ENCODE measurements at regions not wholly inside any gene's neighbourhood (a gene's known extent, or its start where the extent isn't known, plus 50 kb on each side); places are given as distances from the start of the nearest gene placed in this dataset.
"Not testable (repeated sequence)": the region's sequence is repeated elsewhere in the genome, so short reads cannot be mapped to it uniquely, and the experiment has no call there.

DNA sequence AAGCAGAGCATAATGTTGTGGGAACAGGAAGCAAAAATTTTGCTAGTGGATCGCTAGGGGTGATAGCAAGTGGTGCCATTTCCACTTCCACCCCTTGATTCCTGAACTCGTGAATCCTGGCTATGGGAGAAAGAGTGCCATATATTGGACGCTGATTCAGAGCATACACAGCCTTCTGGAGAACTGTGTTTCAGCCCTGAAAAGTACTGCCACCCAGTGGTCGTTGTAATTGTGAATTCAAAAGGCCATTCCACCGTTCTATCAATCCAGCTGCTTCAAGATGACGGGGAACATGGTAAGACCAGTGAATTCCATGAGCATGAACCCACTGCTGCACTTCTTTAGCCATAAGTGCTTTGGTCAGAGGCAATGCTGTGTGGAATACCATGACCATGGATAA, 1559.4 kb downstream of the PCDH19 start:
- DNase-seq (ENCODE audit: low read depth in 6 of 9, low spot score in 9 of 9); H3K4me3 ChIP-seq (ENCODE audit: low read length in 2 of 2); H3K9me3 ChIP-seq (ENCODE audit: control insufficient read depth in 2 of 2, insufficient read depth in 1 of 2, low read length in 1 of 2); H3K27me3 ChIP-seq (ENCODE audit: control insufficient read depth in 2 of 2, insufficient read depth in 1 of 2, low read length in 1 of 2); H3K36me3 ChIP-seq (ENCODE audit: control insufficient read depth in 2 of 2, insufficient read depth in 2 of 2, low read length in 1 of 2); H3K27ac ChIP-seq (ENCODE audit: low read depth in 1 of 2, low read length in 1 of 2); H3K4me1 ChIP-seq (ENCODE audit: control insufficient read depth in 2 of 2, insufficient read depth in 2 of 2, low read length in 2 of 2): not testable (repeated sequence)
- WGBS, result 25% methylated on average over 6 of the region's 6 CpGs
